Right lobe of liver (tissue), 4 donors: ENCODE measurements at regions not wholly inside any gene's neighbourhood (a gene's known extent, or its start where the extent isn't known, plus 50 kb on each side); places are given as distances from the start of the nearest gene placed in this dataset.

Experiments used
- POLR2A ChIP-seq: fragments of 450-650 bp; IDR thresholded peaks from one replicate; pipeline ENCODE4 v1.6.1; 2017; ENCODE audit warnings: antibody characterized with exemption, mild to moderate bottlenecking
- TF ChIP-seq, protein P1 (sequence below), 4 donors: fragments of 200-600 bp in 3 of 4; fragments of 450-650 bp in 1 of 4; IDR thresholded peaks; one replicate each; pipeline versions ENCODE4 v1.5.1 to v1.8.0; 2016 to 2022; ENCODE audit warnings: antibody characterized with exemption in 4 of 4, mild to moderate bottlenecking in 2 of 4
- donor health status: DM: no; HTN: no; CAD: no.
- donor health status: DM: no; HTN: no; CAD: no.
- donor health status: DM: no; HTN: yes; CAD: no.

DNA sequence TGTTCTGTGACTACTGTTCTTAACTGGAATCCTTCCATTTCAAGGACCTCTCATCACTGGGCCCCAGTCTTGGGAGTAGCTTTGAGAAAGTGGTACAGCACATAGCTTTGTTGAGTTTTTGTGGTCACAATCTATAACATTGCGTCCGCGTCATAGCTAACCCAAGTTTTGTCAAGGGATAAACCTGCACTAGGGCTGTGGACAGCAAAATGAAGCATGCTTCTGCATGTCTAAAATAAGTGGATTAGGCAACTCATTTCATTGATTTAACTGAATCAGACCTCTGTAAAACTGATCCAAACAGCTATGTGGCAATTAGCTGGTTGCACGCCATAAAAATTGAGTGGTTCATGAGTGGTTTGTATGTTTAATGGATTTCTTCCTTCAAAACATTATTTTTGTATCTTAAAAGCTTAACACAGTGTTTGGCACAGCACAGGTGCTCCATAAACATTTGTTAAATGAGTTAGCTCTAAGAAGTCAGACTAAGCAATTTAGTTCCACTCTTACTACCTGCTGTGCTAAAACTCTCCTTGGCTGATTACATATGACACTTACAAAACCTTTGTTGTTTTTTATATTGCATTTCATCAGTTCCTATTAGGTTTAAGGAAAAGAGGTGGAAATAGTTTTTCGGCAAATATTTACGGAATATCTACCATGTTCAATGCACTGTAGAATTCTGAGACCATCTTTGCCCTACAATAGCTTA, 160.3 kb upstream of the ATXN1 start:
- no peak for TF ChIP-seq POLR2A
- TF ChIP-seq, protein P1, sequence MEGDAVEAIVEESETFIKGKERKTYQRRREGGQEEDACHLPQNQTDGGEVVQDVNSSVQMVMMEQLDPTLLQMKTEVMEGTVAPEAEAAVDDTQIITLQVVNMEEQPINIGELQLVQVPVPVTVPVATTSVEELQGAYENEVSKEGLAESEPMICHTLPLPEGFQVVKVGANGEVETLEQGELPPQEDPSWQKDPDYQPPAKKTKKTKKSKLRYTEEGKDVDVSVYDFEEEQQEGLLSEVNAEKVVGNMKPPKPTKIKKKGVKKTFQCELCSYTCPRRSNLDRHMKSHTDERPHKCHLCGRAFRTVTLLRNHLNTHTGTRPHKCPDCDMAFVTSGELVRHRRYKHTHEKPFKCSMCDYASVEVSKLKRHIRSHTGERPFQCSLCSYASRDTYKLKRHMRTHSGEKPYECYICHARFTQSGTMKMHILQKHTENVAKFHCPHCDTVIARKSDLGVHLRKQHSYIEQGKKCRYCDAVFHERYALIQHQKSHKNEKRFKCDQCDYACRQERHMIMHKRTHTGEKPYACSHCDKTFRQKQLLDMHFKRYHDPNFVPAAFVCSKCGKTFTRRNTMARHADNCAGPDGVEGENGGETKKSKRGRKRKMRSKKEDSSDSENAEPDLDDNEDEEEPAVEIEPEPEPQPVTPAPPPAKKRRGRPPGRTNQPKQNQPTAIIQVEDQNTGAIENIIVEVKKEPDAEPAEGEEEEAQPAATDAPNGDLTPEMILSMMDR (IDR thresholded peaks at IDR 0.05): no peak
